Activated CD4-positive, alpha-beta T cell treated with anti-CD3 and anti-CD28 coated beads, Interleukin-10, Interleukin-2, amounts not matched to agents 100 ng/mL and 50 ng/mL, durations not matched to agents 16 hours and 8 hours (primary cell): ENCODE measurements at regions not wholly inside any gene's neighbourhood (a gene's known extent, or its start where the extent isn't known, plus 50 kb on each side); places are given as distances from the start of the nearest gene placed in this dataset.
"Not testable (repeated sequence)": the region's sequence is repeated elsewhere in the genome, so short reads cannot be mapped to it uniquely, and the experiment has no call there.

Source experiments
- DNase-seq: peaks from one replicate; pipeline ENCODE4 v3.0.0-alpha.2; 2020

- DNase-seq, result no peak
These were observed 323.2 kb upstream of the COBL start for GRCh38 chr7:51639661-51640334.

GRCh38 chr7:51636503-51636902 lies 319.9 kb upstream of the COBL start:
- DNase-seq, result no peak

- DNase-seq, result no peak
These were observed 319.2 kb upstream of the COBL start for GRCh38 chr7:51635775-51636174.

GRCh38 chr7:51634538-51634937 lies 317.9 kb upstream of the COBL start:
- no peak for DNase-seq

- no peak for DNase-seq
These were observed 317.4 kb upstream of the COBL start for GRCh38 chr7:51634025-51634424.

- DNase-seq, result no peak
These were observed 317.0 kb upstream of the COBL start for GRCh38 chr7:51633596-51633995.

- DNase-seq, result no peak
These were observed 316.4 kb upstream of the COBL start for GRCh38 chr7:51633006-51633405.

GRCh38 chr7:51630933-51631332 lies 314.3 kb upstream of the COBL start:
- DNase-seq, result no peak

GRCh38 chr7:51629206-51629605 lies 312.6 kb upstream of the COBL start:
- DNase-seq, result no peak

GRCh38 chr7:51621956-51622355 lies 305.3 kb upstream of the COBL start:
- DNase-seq, result no peak

- no peak for DNase-seq
These were observed 304.1 kb upstream of the COBL start for GRCh38 chr7:51620706-51621105.

GRCh38 chr7:51619880-51620279 lies 303.3 kb upstream of the COBL start:
- DNase-seq, result no peak

- DNase-seq, result no peak
These were observed 301.1 kb upstream of the COBL start for GRCh38 chr7:51617686-51618085.

- no peak for DNase-seq
These were observed 297.3 kb upstream of the COBL start for GRCh38 chr7:51613911-51614357.

- DNase-seq, result no peak
These were observed 295.3 kb upstream of the COBL start for GRCh38 chr7:51611937-51612336.

- DNase-seq, result no peak
These were observed 290.8 kb upstream of the COBL start for GRCh38 chr7:51607447-51607846.

GRCh38 chr7:51606601-51607154 lies 290.1 kb upstream of the COBL start:
- DNase-seq, result no peak

- no peak for DNase-seq
These were observed 285.8 kb upstream of the COBL start for GRCh38 chr7:51602376-51602775.

- no peak for DNase-seq
These were observed 284.9 kb upstream of the COBL start for GRCh38 chr7:51601461-51601860.

- not testable (repeated sequence) for DNase-seq
These were observed 283.3 kb upstream of the COBL start for GRCh38 chr7:51599935-51600334.

GRCh38 chr7:51593628-51594027 lies 277.0 kb upstream of the COBL start:
- DNase-seq, result no peak

GRCh38 chr7:51592842-51593599 lies 276.4 kb upstream of the COBL start:
- no peak for DNase-seq

- no peak for DNase-seq
These were observed 274.6 kb upstream of the COBL start for GRCh38 chr7:51591223-51591622.

- no peak for DNase-seq
These were observed 274.1 kb upstream of the COBL start for GRCh38 chr7:51590746-51591145.
